BE2C (cell line): ENCODE measurements at regions not wholly inside any gene's neighbourhood (a gene's known extent, or its start where the extent isn't known, plus 50 kb on each side); places are given as distances from the start of the nearest gene placed in this dataset.
"Not testable (repeated sequence)": the region's sequence is repeated elsewhere in the genome, so short reads cannot be mapped to it uniquely, and the experiment has no call there.

Experiments
- DNase-seq: peaks from one replicate; pipeline ENCODE4 v3.0.0-alpha.2; 2020
- H3K27me3 ChIP-seq: fragments of 250-450 bp; sonication (Bioruptor Pico); 2 replicates; pipeline ENCODE4 v1.5.1; 2020; ENCODE audit warnings: mild to moderate bottlenecking
- H3K36me3 ChIP-seq: fragments of 250-450 bp; sonication (Bioruptor Pico); 2 replicates; pipeline ENCODE4 v1.5.1; 2020; ENCODE audit warnings: mild to moderate bottlenecking
- H3K4me1 ChIP-seq: fragments of 250-450 bp; sonication (Bioruptor Pico); 2 replicates; pipeline ENCODE4 v1.5.1; 2020
- H3K4me3 ChIP-seq: 2 replicates; pipeline ENCODE4 v1.5.1; 2011; ENCODE audit warnings: low read depth, low read length
- H3K9me3 ChIP-seq: fragments of 250-450 bp; sonication (Bioruptor Pico); 2 replicates; pipeline ENCODE4 v1.5.1; 2020
- TF ChIP-seq, protein P1 (sequence below): IDR thresholded peaks from 2 replicates; pipeline ENCODE4 v1.5.1; 2012; ENCODE audit warnings: mild to moderate bottlenecking, low read depth, low read length

- Histone ChIP-seq H3K9me3 (no peaks in the 10 kb centered on the region), H3K4me3 (no peak overlapping the region), H3K4me1 (no peaks in the 10 kb centered on the region), H3K27me3 (no peaks in the 10 kb centered on the region), H3K36me3 (no peaks in the 10 kb centered on the region)
- no peak for DNase-seq
- TF ChIP-seq, protein P1, sequence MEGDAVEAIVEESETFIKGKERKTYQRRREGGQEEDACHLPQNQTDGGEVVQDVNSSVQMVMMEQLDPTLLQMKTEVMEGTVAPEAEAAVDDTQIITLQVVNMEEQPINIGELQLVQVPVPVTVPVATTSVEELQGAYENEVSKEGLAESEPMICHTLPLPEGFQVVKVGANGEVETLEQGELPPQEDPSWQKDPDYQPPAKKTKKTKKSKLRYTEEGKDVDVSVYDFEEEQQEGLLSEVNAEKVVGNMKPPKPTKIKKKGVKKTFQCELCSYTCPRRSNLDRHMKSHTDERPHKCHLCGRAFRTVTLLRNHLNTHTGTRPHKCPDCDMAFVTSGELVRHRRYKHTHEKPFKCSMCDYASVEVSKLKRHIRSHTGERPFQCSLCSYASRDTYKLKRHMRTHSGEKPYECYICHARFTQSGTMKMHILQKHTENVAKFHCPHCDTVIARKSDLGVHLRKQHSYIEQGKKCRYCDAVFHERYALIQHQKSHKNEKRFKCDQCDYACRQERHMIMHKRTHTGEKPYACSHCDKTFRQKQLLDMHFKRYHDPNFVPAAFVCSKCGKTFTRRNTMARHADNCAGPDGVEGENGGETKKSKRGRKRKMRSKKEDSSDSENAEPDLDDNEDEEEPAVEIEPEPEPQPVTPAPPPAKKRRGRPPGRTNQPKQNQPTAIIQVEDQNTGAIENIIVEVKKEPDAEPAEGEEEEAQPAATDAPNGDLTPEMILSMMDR = no peak
Observed at GRCh38 chr12:73225371-73225937, 953.3 kb downstream of the TRHDE start.

DNA sequence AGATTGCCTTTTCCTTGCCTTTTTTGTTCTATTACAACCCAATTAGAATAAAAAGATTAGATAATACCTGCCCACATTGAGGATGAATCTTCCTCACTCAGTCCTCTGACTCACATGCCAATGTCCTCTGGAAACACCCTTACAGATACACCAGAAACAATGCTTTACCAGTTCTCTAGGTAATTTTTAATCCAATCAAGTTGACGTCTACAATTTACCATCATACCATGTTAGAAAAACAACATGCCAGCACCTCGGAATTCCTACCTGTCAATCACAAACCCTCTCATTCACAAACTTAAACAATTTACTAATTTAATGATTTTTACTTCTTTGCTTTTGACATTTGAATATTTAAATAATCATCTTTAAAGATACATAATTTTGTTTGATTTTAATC, 953.8 kb downstream of the TRHDE start:
- TF ChIP-seq, protein P1 = no peak
- H3K4me3 ChIP-seq = no peak overlapping the region
- no peak for DNase-seq
- no peaks in the 10 kb centered on the region for H3K27me3 ChIP-seq
- H3K9me3 ChIP-seq = no peaks in the 10 kb centered on the region
- no peaks in the 10 kb centered on the region for H3K36me3 ChIP-seq
- H3K4me1 ChIP-seq = no peaks in the 10 kb centered on the region

GRCh38 chr12:73226593-73226992, 954.4 kb downstream of the TRHDE start:
- Histone ChIP-seq H3K9me3 (no peaks in the 10 kb centered on the region), H3K36me3 (no peaks in the 10 kb centered on the region), H3K4me1 (no peaks in the 10 kb centered on the region), H3K27me3 (no peaks in the 10 kb centered on the region), H3K4me3 (no peak overlapping the region)
- no peak for DNase-seq
- TF ChIP-seq, protein P1 = no peak

GRCh38 chr12:73228828-73229227, 956.7 kb downstream of the TRHDE start:
- H3K36me3 ChIP-seq, H3K9me3 ChIP-seq, DNase-seq, H3K4me3 ChIP-seq, H3K27me3 ChIP-seq, H3K4me1 ChIP-seq: not testable (repeated sequence)

GRCh38 chr12:73235387-73235786, 963.2 kb downstream of the TRHDE start:
- H3K4me1 ChIP-seq = no peaks in the 10 kb centered on the region
- TF ChIP-seq, protein P1 = no peak
- H3K4me3 ChIP-seq = no peak overlapping the region
- H3K27me3 ChIP-seq = no peaks in the 10 kb centered on the region
- no peaks in the 10 kb centered on the region for H3K9me3 ChIP-seq
- no peak for DNase-seq
- no peaks in the 10 kb centered on the region for H3K36me3 ChIP-seq

DNA sequence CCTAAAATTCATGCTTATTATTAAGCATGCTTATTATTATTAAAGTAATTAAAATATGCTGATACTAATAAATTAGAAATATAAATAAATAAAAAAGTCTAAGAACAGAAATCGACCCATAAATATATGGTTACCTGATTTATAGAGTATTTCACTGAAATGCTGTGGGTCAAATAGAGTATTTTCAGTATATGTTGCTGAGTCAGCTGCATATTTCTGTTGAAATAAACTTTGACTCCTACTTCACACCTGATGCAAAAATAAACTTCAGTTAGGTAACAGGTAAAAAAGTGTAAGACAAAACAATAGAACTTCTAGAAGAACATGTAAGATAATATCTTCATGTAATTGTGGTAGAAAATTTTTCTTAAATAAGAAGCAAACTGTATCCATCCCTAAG, 967.9 kb downstream of the TRHDE start:
- DNase-seq = no peak
- Histone ChIP-seq H3K4me1 (no peaks in the 10 kb centered on the region), H3K27me3 (no peaks in the 10 kb centered on the region), H3K9me3 (no peaks in the 10 kb centered on the region), H3K4me3 (no peak overlapping the region), H3K36me3 (no peaks in the 10 kb centered on the region)
- TF ChIP-seq, protein P1 = no peak
